Glomerular visceral epithelial cell (primary cell): ENCODE measurements at regions not wholly inside any gene's neighbourhood (a gene's known extent, or its start where the extent isn't known, plus 50 kb on each side); places are given as distances from the start of the nearest gene placed in this dataset.
A peak's percentile ranks its signal among the peaks of the same experiment; 100 is the strongest.

ENCODE experiments used
- DNase-seq: peaks from one replicate; pipeline ENCODE4 v3.0.0-alpha.2; 2016; ENCODE audit errors: extremely low spot score

DNA sequence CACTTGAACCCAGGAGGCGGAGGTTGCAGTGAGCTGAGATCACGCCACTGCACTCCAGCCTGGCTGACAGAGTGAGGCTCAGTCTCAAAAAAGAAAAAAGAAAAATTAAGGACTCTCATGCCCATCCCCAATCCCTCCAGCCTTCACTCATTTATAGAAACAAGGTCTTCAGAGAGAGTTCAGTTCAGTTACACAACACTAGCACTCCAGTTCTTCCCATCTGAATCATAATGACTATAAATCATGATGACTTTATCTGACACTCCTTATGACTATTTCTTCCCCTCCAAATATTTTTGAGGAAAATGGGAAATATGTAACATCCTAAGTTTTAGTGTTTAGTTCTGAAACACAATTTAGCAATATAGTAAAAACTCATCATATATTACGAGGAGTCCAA, 107.4 kb upstream of the LSM8 start:
- DNase-seq: no peak

DNA sequence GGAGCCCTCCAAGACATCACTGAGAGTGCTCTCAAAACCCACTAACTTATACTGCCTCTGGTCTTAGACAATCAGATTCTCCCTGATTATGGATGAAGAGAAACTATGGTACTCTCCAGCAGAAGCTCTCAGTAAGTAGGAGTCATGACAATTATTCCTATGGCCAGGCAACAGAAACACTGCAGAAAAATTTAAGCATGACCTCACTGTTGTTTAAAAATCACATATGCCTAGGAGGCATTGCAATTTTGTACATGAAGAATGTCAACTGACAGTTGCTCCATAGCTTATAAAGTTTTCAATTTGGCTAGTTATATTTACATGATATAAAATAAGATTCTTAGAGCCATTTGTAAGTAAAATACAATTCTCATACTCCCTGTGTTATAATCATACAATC, 105.9 kb upstream of the LSM8 start:
- no peak for DNase-seq

DNA sequence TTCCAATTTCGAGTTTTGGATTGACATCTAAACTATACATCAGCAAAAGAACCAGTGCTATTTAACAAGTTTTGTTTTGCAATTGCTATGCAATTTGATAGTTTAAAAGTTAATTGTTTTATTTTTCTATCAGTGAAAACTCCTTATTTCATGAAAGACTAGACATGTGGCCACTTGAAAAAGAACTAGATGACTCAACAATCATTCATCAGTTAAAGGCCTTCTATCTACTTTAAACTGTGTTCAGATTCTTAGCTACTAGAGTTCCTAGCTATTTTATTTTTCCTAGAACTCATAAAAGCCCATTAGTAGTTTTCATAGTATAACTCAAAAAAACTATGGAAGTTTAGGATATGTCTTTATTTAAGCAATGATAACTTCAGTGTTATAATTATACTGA, 104.6 kb upstream of the LSM8 start:
- no peak for DNase-seq

DNA sequence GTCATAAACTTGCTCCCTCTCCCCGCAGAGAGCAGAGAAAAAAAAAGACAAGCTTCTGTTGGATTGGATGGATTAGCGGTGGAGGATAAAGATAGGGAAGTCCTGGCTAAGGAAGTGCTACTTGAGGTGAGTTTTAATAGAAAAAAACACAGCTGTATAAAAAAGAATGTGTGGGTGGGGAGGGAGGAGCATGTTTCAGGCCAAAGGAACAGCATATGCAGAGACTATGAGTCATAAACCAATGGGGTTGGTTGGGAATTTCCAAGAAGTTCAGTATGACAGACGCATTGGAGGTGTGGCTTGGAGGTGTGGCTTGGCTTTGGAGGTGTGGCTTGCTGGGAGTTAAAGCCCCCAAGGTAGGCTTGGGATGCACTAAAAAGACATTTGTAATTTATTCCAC, 103.0 kb upstream of the LSM8 start:
- peak; percentile 87 for DNase-seq

GRCh38 chr7:118082506-118082905, 101.5 kb upstream of the LSM8 start:
- DNase-seq: no peak

DNA sequence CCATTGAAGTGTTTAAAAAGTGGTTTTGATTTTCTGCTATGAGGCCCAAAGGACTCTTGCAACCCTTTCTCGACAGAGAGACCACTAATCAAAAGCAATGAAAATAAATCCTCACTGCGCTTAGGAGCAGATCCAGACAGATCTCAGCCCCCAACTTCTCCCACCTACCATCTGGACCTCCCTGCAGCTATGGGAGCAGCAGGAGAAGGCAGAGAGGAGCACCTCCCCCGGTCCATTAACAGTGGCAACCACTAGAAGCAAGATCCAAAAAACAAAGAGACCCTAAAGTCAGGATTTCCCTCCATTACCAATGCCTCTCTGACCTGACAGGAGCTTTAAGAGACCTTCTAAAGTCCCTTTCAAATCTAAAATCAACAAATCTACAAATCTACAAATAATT, 99.0 kb upstream of the LSM8 start:
- no peak for DNase-seq

GRCh38 chr7:118087126-118087525, 96.8 kb upstream of the LSM8 start:
- no peak for DNase-seq

DNA sequence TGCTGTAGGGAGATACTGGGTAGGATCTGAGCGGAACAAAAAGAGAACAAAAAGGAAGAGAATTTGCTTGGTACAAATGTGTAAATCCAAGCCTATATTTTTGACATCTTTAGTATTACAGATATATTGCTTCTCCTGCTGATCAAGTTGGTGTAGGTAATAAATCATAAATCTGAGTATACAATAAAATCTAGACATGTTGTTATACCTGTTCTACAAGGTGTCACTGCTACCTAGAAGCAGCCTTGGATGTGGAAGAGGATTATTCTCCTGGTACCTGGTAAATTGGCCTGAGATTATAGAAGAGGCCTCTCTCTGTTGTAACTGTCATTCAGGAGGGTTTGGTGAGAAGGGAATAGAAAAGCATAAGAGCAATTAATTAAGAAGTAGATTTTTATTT, 89.9 kb upstream of the LSM8 start:
- no peak for DNase-seq

DNA sequence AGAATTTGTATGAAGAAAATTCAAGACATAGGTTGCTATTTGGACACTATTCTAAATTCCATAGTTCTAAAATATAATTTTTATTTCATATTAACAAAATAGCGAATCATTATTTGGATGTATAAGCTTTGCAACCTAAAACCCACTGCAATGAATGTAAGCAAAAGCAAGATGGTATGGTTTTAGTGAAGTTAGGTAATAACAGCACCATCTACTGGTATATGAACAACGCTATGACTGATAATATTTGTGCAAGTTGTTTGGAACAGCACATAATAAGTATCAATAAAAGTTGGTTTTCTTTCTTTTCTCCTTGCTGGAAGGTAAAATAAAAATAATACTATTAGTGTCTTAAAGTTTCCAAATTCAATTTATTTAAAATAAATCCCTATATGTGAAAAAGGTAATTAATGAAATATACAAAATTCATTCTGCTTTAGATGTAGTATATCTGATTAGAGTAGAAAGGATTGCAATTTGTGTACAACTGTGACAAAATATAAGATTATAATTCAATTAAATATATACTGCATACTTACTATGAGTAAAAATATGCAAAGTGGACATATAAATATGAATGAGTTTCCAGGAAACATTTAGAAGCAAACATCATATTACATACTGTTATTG, 79.0 kb upstream of the LSM8 start:
- peak; percentile 18 for DNase-seq

- no peak for DNase-seq
Measured at GRCh38 chr7:118109607-118110006, 74.4 kb upstream of the LSM8 start.

DNA sequence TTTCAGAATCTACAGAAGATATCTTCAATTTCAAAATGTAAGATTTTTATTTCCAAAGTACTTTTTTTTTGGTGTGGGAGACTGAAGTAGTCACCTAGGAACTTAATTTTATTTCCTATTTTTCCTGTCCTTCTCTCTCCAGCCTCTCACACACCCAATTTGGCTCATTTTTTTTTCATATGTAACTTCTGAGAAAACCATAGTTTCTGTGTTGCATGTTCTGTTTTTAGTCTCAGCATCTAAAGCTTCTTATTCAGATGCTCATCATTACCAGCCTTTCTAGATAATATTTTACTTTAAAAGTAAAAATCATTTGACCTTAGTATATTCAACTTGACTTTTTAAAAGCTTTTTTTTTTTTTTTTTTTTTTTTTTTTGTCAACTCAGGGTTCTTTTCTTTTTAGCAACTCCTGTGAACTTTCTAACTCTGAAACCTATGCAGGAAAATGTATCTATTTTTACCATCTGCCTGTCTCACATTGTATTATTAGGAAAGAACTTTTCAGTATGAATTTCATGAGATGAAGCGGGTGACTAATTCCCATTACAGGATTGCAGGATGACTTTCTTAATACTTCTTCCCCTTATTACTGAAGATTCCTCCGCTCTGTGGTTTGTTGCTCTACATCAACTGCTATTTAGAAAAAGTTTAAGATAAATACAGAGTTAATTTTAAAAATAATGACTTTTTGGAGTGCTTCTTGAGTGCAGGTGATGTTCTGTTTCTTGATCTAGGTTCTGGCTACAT, 73.6 kb upstream of the LSM8 start:
- DNase-seq: no peak

DNA sequence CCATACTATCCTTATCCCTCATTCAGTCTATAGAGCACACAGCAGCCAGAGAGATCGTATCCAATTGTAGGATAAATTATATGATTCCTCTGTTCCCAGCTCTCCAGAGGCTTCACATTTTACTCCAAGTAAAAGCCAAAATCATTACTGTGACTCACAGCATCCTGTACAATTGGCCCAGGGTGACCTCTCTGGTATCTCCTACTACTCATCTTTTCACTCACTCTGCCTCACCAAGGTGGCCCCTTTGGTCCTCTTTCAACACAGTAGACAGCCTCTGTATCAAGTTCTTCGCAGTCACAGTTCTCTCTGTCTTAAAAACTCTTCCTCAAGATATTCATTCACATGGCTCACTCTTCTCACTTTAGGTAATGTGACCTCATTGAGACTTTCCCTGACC, 72.6 kb upstream of the LSM8 start:
- no peak for DNase-seq

DNA sequence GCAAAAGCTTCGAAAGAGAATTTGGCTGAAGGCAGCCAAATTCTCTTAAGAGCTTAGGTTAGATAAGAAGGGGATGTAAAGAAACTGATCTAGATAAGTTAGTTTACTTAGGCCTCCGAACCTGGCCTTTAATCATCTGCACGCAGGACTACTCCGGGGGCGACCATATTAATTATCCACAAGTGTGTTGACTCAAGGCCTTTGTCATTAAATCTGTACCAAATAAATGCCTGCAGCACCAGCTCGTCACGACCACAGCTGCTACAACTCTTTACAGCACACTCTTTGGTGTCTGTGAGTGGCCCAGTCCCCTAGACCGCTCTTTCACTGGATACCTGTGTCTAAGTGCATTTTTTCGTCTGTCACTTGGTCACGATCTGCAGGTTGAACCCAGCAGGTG, 69.8 kb upstream of the LSM8 start:
- DNase-seq: no peak

- DNase-seq: no peak
Measured at GRCh38 chr7:118129041-118129795, 54.7 kb upstream of the LSM8 start.

GRCh38 chr7:118132764-118133163, 51.2 kb upstream of the LSM8 start:
- DNase-seq: no peak
